ENCODE measurements at regions not wholly inside any gene's neighbourhood (a gene's known extent, or its start where the extent isn't known, plus 50 kb on each side); places are given as distances from the start of the nearest gene placed in this dataset.

DNA sequence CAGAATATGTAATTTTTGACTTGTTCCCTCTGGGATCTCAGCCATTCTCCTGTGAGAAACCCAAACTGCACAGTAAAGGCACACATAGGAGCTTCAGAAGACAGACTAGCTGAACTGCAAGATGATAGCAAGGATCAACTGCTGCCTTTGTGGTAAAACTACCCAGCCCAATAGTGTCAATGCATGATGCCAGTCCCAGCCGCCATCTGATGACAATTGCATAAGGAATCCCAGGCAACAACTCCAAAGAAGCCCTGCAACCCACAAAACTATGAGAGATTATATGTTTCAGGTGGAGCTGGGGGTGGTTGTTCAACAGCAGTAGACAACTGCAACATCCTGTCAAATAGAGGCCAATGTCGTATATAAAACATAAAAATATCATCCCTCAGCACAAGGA lies 192.4 kb upstream of the ARPP21 start:
- no peak for TF ChIP-seq CTCF (IDR thresholded peaks at IDR 0.05; ENCODE audit: poor library complexity, severe bottlenecking)
- TF ChIP-seq SMC3 (conservative IDR thresholded peaks at IDR 0.05; ENCODE audit: poor library complexity), result no peak
- no peak for TF ChIP-seq MXI1 (conservative IDR thresholded peaks at IDR 0.05; ENCODE audit: poor library complexity, severe bottlenecking)
- TF ChIP-seq POLR2AphosphoS5 (IDR thresholded peaks at IDR 0.05), result no peak

Measured in neural cell (in vitro differentiated cells).